Activated naive CD4-positive, alpha-beta T cell treated with anti-CD3 and anti-CD28 coated beads for 36 hours (primary cell): ENCODE measurements at regions not wholly inside any gene's neighbourhood (a gene's known extent, or its start where the extent isn't known, plus 50 kb on each side); places are given as distances from the start of the nearest gene placed in this dataset.
"Not testable (repeated sequence)": the region's sequence is repeated elsewhere in the genome, so short reads cannot be mapped to it uniquely, and the experiment has no call there.

Source experiments
- CTCF ChIA-PET: fragments of 350-600 bp; sonication (Branson Sonifier 250); formaldehyde crosslinking; loops from one replicate; lab custom pipeline; 2021; ENCODE audit warnings: antibody characterized with exemption; lab: Charles Lee
- DNase-seq: peaks from one replicate; pipeline ENCODE4 v3.0.0-alpha.2; 2020
- H3K27ac Mint-ChIP-seq: one replicate; pipeline ENCODE4 v1.8.0; 2021; ENCODE audit warnings: mild to moderate bottlenecking, mixed read lengths
- H3K27me3 Mint-ChIP-seq: one replicate; pipeline ENCODE4 v1.8.0; 2021; ENCODE audit warnings: low read depth, mixed read lengths
- H3K36me3 Mint-ChIP-seq: one replicate; pipeline ENCODE4 v1.8.0; 2021; ENCODE audit warnings: low read depth, mixed read lengths
- H3K4me1 Mint-ChIP-seq: one replicate; pipeline ENCODE4 v1.8.0; 2021; ENCODE audit warnings: low read depth, mixed read lengths
- H3K4me3 Mint-ChIP-seq: one replicate; pipeline ENCODE4 v1.8.0; 2021; ENCODE audit warnings: mild to moderate bottlenecking, moderate library complexity, mixed read lengths
- H3K9me3 Mint-ChIP-seq: one replicate; pipeline ENCODE4 v1.8.0; 2021; ENCODE audit warnings: mixed read lengths
- intact Hi-C: fragments of 100-400 bp; cut with micrococcal nuclease; formaldehyde crosslinking; loops from one replicate; pipeline ENCODE4 v1.15.1; 2023

- intact Hi-C loops: no loop called here
- Mint-ChIP-seq H3K36me3 (no peaks in the 10 kb centered on the region), H3K27ac (no peak overlapping the region), H3K4me1 (no peaks in the 10 kb centered on the region), H3K27me3 (no peaks in the 10 kb centered on the region), H3K9me3 (peaks cover 2% of the 10 kb centered on the region), H3K4me3 (no peak overlapping the region)
- CTCF ChIA-PET: no interaction called here
- no peak for DNase-seq
Measured at GRCh38 chr2:146444085-146444484, 1400.7 kb upstream of the ACVR2A start.

- Mint-ChIP-seq H3K4me1 (no peaks in the 10 kb centered on the region), H3K9me3 (peaks cover 3% of the 10 kb centered on the region), H3K4me3 (no peak overlapping the region), H3K36me3 (no peaks in the 10 kb centered on the region), H3K27me3 (no peaks in the 10 kb centered on the region), H3K27ac (no peak overlapping the region)
- DNase-seq: no peak
- CTCF ChIA-PET: no interaction called here
- intact Hi-C loops: no loop called here
Measured at GRCh38 chr2:146438246-146438645, 1406.6 kb upstream of the ACVR2A start.

GRCh38 chr2:146437712-146438111 is 1407.1 kb upstream of the ACVR2A start:
- Mint-ChIP-seq H3K9me3 (peaks cover 1% of the 10 kb centered on the region), H3K27me3 (no peaks in the 10 kb centered on the region), H3K27ac (no peak overlapping the region), H3K4me1 (no peaks in the 10 kb centered on the region), H3K36me3 (no peaks in the 10 kb centered on the region), H3K4me3 (no peak overlapping the region)
- DNase-seq: no peak
- intact Hi-C loops: no loop called here
- CTCF ChIA-PET: no interaction called here

GRCh38 chr2:146433116-146433875 is 1411.5 kb upstream of the ACVR2A start:
- Mint-ChIP-seq H3K36me3 (no peaks in the 10 kb centered on the region), H3K27ac (no peak overlapping the region), H3K4me3 (no peak overlapping the region), H3K27me3 (no peaks in the 10 kb centered on the region), H3K9me3 (peaks cover 1% of the 10 kb centered on the region), H3K4me1 (no peaks in the 10 kb centered on the region)
- no peak for DNase-seq
- intact Hi-C loops: no loop called here
- CTCF ChIA-PET: no interaction called here

GRCh38 chr2:146429366-146429765 is 1415.5 kb upstream of the ACVR2A start:
- CTCF ChIA-PET: no interaction called here
- H3K4me1 Mint-ChIP-seq: no peaks in the 10 kb centered on the region
- no peaks in the 10 kb centered on the region for H3K36me3 Mint-ChIP-seq
- H3K27me3 Mint-ChIP-seq: no peaks in the 10 kb centered on the region
- intact Hi-C loops: no loop called here
- peaks cover under 1% of the 10 kb centered on the region for H3K9me3 Mint-ChIP-seq
- no peak overlapping the region for H3K4me3 Mint-ChIP-seq
- no peak overlapping the region for H3K27ac Mint-ChIP-seq
- no peak for DNase-seq

GRCh38 chr2:146417942-146418341 is 1426.9 kb upstream of the ACVR2A start:
- no peaks in the 10 kb centered on the region for H3K36me3 Mint-ChIP-seq
- H3K27me3 Mint-ChIP-seq: no peaks in the 10 kb centered on the region
- no peak for DNase-seq
- H3K4me3 Mint-ChIP-seq: no peak overlapping the region
- H3K27ac Mint-ChIP-seq: no peak overlapping the region
- CTCF ChIA-PET: interaction anchor here (0.6 kb wide), 1 partner anchor 31 kb away, joined by 3 read pairs; no protein-coding TSS in a partner anchor
- intact Hi-C loops: no loop called here
- H3K4me1 Mint-ChIP-seq: no peaks in the 10 kb centered on the region
- peaks cover 2% of the 10 kb centered on the region for H3K9me3 Mint-ChIP-seq

GRCh38 chr2:146415291-146415690 is 1429.5 kb upstream of the ACVR2A start:
- no peaks in the 10 kb centered on the region for H3K36me3 Mint-ChIP-seq
- no peak for DNase-seq
- H3K4me3 Mint-ChIP-seq: no peak overlapping the region
- H3K4me1 Mint-ChIP-seq: no peaks in the 10 kb centered on the region
- intact Hi-C loops: no loop called here
- H3K27ac Mint-ChIP-seq: no peak overlapping the region
- CTCF ChIA-PET: no interaction called here
- H3K27me3 Mint-ChIP-seq: no peaks in the 10 kb centered on the region
- peaks cover 2% of the 10 kb centered on the region for H3K9me3 Mint-ChIP-seq

GRCh38 chr2:146414456-146414855 is 1430.4 kb upstream of the ACVR2A start:
- Mint-ChIP-seq H3K4me3 (no peak overlapping the region), H3K27me3 (no peaks in the 10 kb centered on the region), H3K36me3 (no peaks in the 10 kb centered on the region), H3K27ac (no peak overlapping the region), H3K4me1 (no peaks in the 10 kb centered on the region), H3K9me3 (peaks cover 2% of the 10 kb centered on the region)
- CTCF ChIA-PET: interaction anchor here (1.2 kb wide), 1 partner anchor 15 kb away, joined by 4 read pairs; no protein-coding TSS in a partner anchor
- intact Hi-C loops: no loop called here
- no peak for DNase-seq

- CTCF ChIA-PET: no interaction called here
- Mint-ChIP-seq H3K4me1 (no peaks in the 10 kb centered on the region), H3K9me3 (peaks cover 2% of the 10 kb centered on the region), H3K36me3 (no peaks in the 10 kb centered on the region), H3K4me3 (no peak overlapping the region), H3K27me3 (no peaks in the 10 kb centered on the region), H3K27ac (no peak overlapping the region)
- no peak for DNase-seq
- intact Hi-C loops: no loop called here
Measured at GRCh38 chr2:146413086-146413610, 1431.7 kb upstream of the ACVR2A start.

- CTCF ChIA-PET: no interaction called here
- Mint-ChIP-seq H3K9me3 (no peaks in the 10 kb centered on the region), H3K4me3 (no peak overlapping the region), H3K27ac (no peak overlapping the region), H3K27me3 (no peaks in the 10 kb centered on the region), H3K36me3 (no peaks in the 10 kb centered on the region), H3K4me1 (no peaks in the 10 kb centered on the region)
- no peak for DNase-seq
- intact Hi-C loops: no loop called here
Measured at GRCh38 chr2:146412625-146413024, 1432.2 kb upstream of the ACVR2A start.

GRCh38 chr2:146405402-146406309 is 1439.2 kb upstream of the ACVR2A start:
- H3K36me3 Mint-ChIP-seq, intact Hi-C loops, DNase-seq, H3K4me1 Mint-ChIP-seq, H3K4me3 Mint-ChIP-seq, H3K27ac Mint-ChIP-seq, H3K9me3 Mint-ChIP-seq, CTCF ChIA-PET, H3K27me3 Mint-ChIP-seq: not testable (repeated sequence)

- H3K4me3 Mint-ChIP-seq, H3K36me3 Mint-ChIP-seq, intact Hi-C loops, H3K27ac Mint-ChIP-seq, DNase-seq, H3K4me1 Mint-ChIP-seq, H3K9me3 Mint-ChIP-seq, H3K27me3 Mint-ChIP-seq, CTCF ChIA-PET: not testable (repeated sequence)
Measured at GRCh38 chr2:146403546-146404160, 1441.2 kb upstream of the ACVR2A start.
